ENCODE measurements at regions not wholly inside any gene's neighbourhood (a gene's known extent, or its start where the extent isn't known, plus 50 kb on each side); places are given as distances from the start of the nearest gene placed in this dataset.
"Not testable (repeated sequence)": the region's sequence is repeated elsewhere in the genome, so short reads cannot be mapped to it uniquely, and the experiment has no call there.

DNA sequence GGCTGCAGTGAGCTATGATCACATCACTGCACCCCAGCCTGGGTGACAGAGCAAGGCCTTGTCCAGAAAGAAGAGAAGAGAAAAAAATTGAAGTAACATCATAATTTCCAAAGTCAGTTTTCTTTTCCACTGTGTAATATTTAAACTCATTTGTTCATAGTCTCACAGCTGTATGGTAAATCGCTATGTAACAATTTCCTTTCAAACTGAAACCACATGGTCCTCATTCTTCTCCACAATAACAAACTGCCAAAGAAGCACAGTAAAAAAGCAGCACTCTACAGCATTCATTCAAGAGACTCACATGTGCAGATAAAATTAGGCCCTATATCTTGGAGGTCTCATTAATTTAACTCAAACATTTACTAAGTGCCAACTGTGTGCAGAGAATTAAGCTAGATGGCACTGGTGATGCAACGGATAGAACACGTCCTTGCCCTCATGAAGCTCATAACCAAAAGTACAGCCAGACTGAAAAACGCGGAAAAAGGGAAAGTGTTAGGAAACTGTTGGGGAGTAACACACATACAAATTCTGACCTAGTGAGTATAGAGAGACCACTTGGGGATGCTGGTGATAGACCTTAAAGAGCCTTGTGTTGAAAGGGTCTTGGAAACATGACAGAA is 174.0 kb upstream of the KCTD7 start:
- H3K9me3 ChIP-seq (ENCODE audit: control insufficient read depth, low read depth, low read length) = no peaks in the 10 kb centered on the region
- H3K79me2 ChIP-seq (ENCODE audit: control insufficient read depth, insufficient read depth, low read length) = no peaks in the 10 kb centered on the region
- H3K27ac ChIP-seq (ENCODE audit: control insufficient read depth, insufficient read depth, low read length) = no peak overlapping the region
- H3K4me3 ChIP-seq (ENCODE audit: control insufficient read depth in 2 of 3, extremely low read depth in 1 of 3, insufficient read depth in 2 of 3, low read depth in 1 of 3, low read length in 3 of 3) = no peak overlapping the region
- TF ChIP-seq CTCF (optimal IDR thresholded peaks at IDR 0.05 in 1 of 3, IDR thresholded peaks at IDR 0.05 in 1 of 3, conservative IDR thresholded peaks at IDR 0.05 in 1 of 3; ENCODE audit: extremely low read depth in 1 of 3, insufficient read depth in 2 of 3, low read length in 3 of 3) (no peak), EZH2 (IDR thresholded peaks at IDR 0.05; ENCODE audit: low read length) (no peak)
- no peak overlapping the region for H2AFZ ChIP-seq (ENCODE audit: control insufficient read depth, low read length)
- DNase-seq (ENCODE audit: low read depth, low spot score) = no peak
- no peaks in the 10 kb centered on the region for H3K27me3 ChIP-seq (ENCODE audit: control insufficient read depth, extremely low read depth, insufficient read depth, low read length)
- H3K9me1 ChIP-seq (ENCODE audit: control insufficient read depth, extremely low read depth, insufficient read depth, low read length) = no peaks in the 10 kb centered on the region
- H3K4me2 ChIP-seq (ENCODE audit: control insufficient read depth, extremely low read depth, insufficient read depth, low read depth, low read length) = no peak overlapping the region
- no peak overlapping the region for H3K9ac ChIP-seq (ENCODE audit: control insufficient read depth, extremely low read depth, insufficient read depth, low read length)
- no peaks in the 10 kb centered on the region for H3K36me3 ChIP-seq (ENCODE audit: control insufficient read depth in 2 of 2, extremely low read depth in 1 of 2, insufficient read depth in 2 of 2, low read length in 2 of 2)
- dilution Hi-C loops (cut with MboI; ENCODE audit: extremely low pct_ligation_motif_present, low sequenced_read_pairs) = no loop called here
- H3K4me1 ChIP-seq (ENCODE audit: control insufficient read depth, extremely low read depth, insufficient read depth, low read length) = no peaks in the 10 kb centered on the region
- H4K20me1 ChIP-seq (ENCODE audit: control insufficient read depth, extremely low read depth, insufficient read depth, low read length) = no peaks in the 10 kb centered on the region
- no peak for FAIRE-seq

DNA sequence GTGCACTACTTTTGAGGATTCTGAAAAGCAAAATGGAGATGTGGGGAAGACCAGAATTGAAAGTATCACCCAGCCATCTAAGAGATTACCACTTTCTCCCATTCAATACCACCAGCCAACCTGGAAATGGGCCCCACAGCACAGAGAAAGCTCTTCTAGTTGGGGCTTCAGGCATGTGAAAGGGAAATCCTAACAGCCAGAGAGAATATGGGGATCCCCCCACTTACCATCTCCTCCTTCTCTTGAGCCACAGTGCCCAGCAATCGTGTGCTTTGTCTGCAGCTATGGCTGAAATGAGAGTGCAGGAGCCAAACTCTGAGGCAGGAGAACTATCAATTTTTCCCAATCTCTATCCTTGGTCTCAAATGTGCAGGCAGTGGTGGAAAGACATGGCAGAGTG is 173.2 kb upstream of the KCTD7 start:
- H3K36me3 ChIP-seq (ENCODE audit: control insufficient read depth in 2 of 2, extremely low read depth in 1 of 2, insufficient read depth in 2 of 2, low read length in 2 of 2); H3K9ac ChIP-seq (ENCODE audit: control insufficient read depth, extremely low read depth, insufficient read depth, low read length); H3K9me1 ChIP-seq (ENCODE audit: control insufficient read depth, extremely low read depth, insufficient read depth, low read length); H3K79me2 ChIP-seq (ENCODE audit: control insufficient read depth, insufficient read depth, low read length); H3K27me3 ChIP-seq (ENCODE audit: control insufficient read depth, extremely low read depth, insufficient read depth, low read length); H3K9me3 ChIP-seq (ENCODE audit: control insufficient read depth, low read depth, low read length); DNase-seq (ENCODE audit: low read depth, low spot score); H3K4me2 ChIP-seq (ENCODE audit: control insufficient read depth, extremely low read depth, insufficient read depth, low read depth, low read length); H3K4me1 ChIP-seq (ENCODE audit: control insufficient read depth, extremely low read depth, insufficient read depth, low read length); FAIRE-seq; H4K20me1 ChIP-seq (ENCODE audit: control insufficient read depth, extremely low read depth, insufficient read depth, low read length); H3K4me3 ChIP-seq (ENCODE audit: control insufficient read depth in 2 of 3, extremely low read depth in 1 of 3, insufficient read depth in 2 of 3, low read depth in 1 of 3, low read length in 3 of 3); dilution Hi-C loops (cut with MboI; ENCODE audit: extremely low pct_ligation_motif_present, low sequenced_read_pairs); H3K27ac ChIP-seq (ENCODE audit: control insufficient read depth, insufficient read depth, low read length); H2AFZ ChIP-seq (ENCODE audit: control insufficient read depth, low read length): not testable (repeated sequence)

GRCh38 chr7:66456431-66456830 is 172.2 kb upstream of the KCTD7 start:
- H3K36me3 ChIP-seq (ENCODE audit: control insufficient read depth in 2 of 2, extremely low read depth in 1 of 2, insufficient read depth in 2 of 2, low read length in 2 of 2); H4K20me1 ChIP-seq (ENCODE audit: control insufficient read depth, extremely low read depth, insufficient read depth, low read length); H3K9me3 ChIP-seq (ENCODE audit: control insufficient read depth, low read depth, low read length); H3K27ac ChIP-seq (ENCODE audit: control insufficient read depth, insufficient read depth, low read length); H3K79me2 ChIP-seq (ENCODE audit: control insufficient read depth, insufficient read depth, low read length); dilution Hi-C loops (cut with MboI; ENCODE audit: extremely low pct_ligation_motif_present, low sequenced_read_pairs); H3K27me3 ChIP-seq (ENCODE audit: control insufficient read depth, extremely low read depth, insufficient read depth, low read length); H3K4me1 ChIP-seq (ENCODE audit: control insufficient read depth, extremely low read depth, insufficient read depth, low read length); H3K4me2 ChIP-seq (ENCODE audit: control insufficient read depth, extremely low read depth, insufficient read depth, low read depth, low read length); H2AFZ ChIP-seq (ENCODE audit: control insufficient read depth, low read length); DNase-seq (ENCODE audit: low read depth, low spot score); FAIRE-seq; H3K4me3 ChIP-seq (ENCODE audit: control insufficient read depth in 2 of 3, extremely low read depth in 1 of 3, insufficient read depth in 2 of 3, low read depth in 1 of 3, low read length in 3 of 3); H3K9me1 ChIP-seq (ENCODE audit: control insufficient read depth, extremely low read depth, insufficient read depth, low read length); H3K9ac ChIP-seq (ENCODE audit: control insufficient read depth, extremely low read depth, insufficient read depth, low read length): not testable (repeated sequence)

GRCh38 chr7:66458991-66459390 is 169.7 kb upstream of the KCTD7 start:
- H3K27ac ChIP-seq (ENCODE audit: control insufficient read depth, insufficient read depth, low read length); H3K4me1 ChIP-seq (ENCODE audit: control insufficient read depth, extremely low read depth, insufficient read depth, low read length); H3K79me2 ChIP-seq (ENCODE audit: control insufficient read depth, insufficient read depth, low read length); FAIRE-seq; H3K4me2 ChIP-seq (ENCODE audit: control insufficient read depth, extremely low read depth, insufficient read depth, low read depth, low read length); H3K4me3 ChIP-seq (ENCODE audit: control insufficient read depth in 2 of 3, extremely low read depth in 1 of 3, insufficient read depth in 2 of 3, low read depth in 1 of 3, low read length in 3 of 3); dilution Hi-C loops (cut with MboI; ENCODE audit: extremely low pct_ligation_motif_present, low sequenced_read_pairs); H2AFZ ChIP-seq (ENCODE audit: control insufficient read depth, low read length); H3K36me3 ChIP-seq (ENCODE audit: control insufficient read depth in 2 of 2, extremely low read depth in 1 of 2, insufficient read depth in 2 of 2, low read length in 2 of 2); H3K9ac ChIP-seq (ENCODE audit: control insufficient read depth, extremely low read depth, insufficient read depth, low read length); H3K9me1 ChIP-seq (ENCODE audit: control insufficient read depth, extremely low read depth, insufficient read depth, low read length); H3K27me3 ChIP-seq (ENCODE audit: control insufficient read depth, extremely low read depth, insufficient read depth, low read length); H3K9me3 ChIP-seq (ENCODE audit: control insufficient read depth, low read depth, low read length); DNase-seq (ENCODE audit: low read depth, low spot score); H4K20me1 ChIP-seq (ENCODE audit: control insufficient read depth, extremely low read depth, insufficient read depth, low read length): not testable (repeated sequence)
